Stimulated activated CD4-positive, alpha-beta T cell treated with anti-CD3 and anti-CD28 coated beads, TNF-alpha, amount 100 ng/mL, for 1 hour (primary cell): ENCODE measurements at regions not wholly inside any gene's neighbourhood (a gene's known extent, or its start where the extent isn't known, plus 50 kb on each side); places are given as distances from the start of the nearest gene placed in this dataset.
A peak's percentile ranks its signal among the peaks of the same experiment; 100 is the strongest.

Experiments used
- DNase-seq, 3 donors: peaks; one replicate each; pipeline ENCODE4 v3.0.0-alpha.2; 2020; ENCODE audit warnings: low read depth in 3 of 3, low spot score in 1 of 3

- no peak for DNase-seq
Measured at GRCh38 chr22:22744412-22745224, 100.2 kb downstream of the GGTLC2 start.

GRCh38 chr22:22745225-22746060 is 101.0 kb downstream of the GGTLC2 start:
- peak in 1 of 3 donors; percentile 17 for DNase-seq

- DNase-seq = no peak
Measured at GRCh38 chr22:22746061-22746962, 101.9 kb downstream of the GGTLC2 start.

GRCh38 chr22:22746963-22747933 is 102.8 kb downstream of the GGTLC2 start:
- no peak for DNase-seq

GRCh38 chr22:22748297-22748743 is 103.9 kb downstream of the GGTLC2 start:
- DNase-seq = peak in 1 of 3 donors; percentile 12

GRCh38 chr22:22748756-22749155 is 104.3 kb downstream of the GGTLC2 start:
- no peak for DNase-seq

- no peak for DNase-seq
Measured at GRCh38 chr22:22749167-22749758, 104.8 kb downstream of the GGTLC2 start.

GRCh38 chr22:22750335-22751042 is 106.1 kb downstream of the GGTLC2 start:
- DNase-seq = no peak

GRCh38 chr22:22751043-22751603 is 106.7 kb downstream of the GGTLC2 start:
- no peak for DNase-seq

- DNase-seq = no peak
Measured at GRCh38 chr22:22752199-22752555, 107.8 kb downstream of the GGTLC2 start.

GRCh38 chr22:22752556-22753477 is 108.4 kb downstream of the GGTLC2 start:
- DNase-seq = no peak

- peak; percentile 52 to 61 (median 59) for DNase-seq
Measured at GRCh38 chr22:22753526-22754267, 109.3 kb downstream of the GGTLC2 start.

- DNase-seq = no peak
Measured at GRCh38 chr22:22754268-22754657, 109.8 kb downstream of the GGTLC2 start.

GRCh38 chr22:22754961-22755777 is 110.8 kb downstream of the GGTLC2 start:
- no peak for DNase-seq

- DNase-seq = no peak
Measured at GRCh38 chr22:22755778-22756100, 111.3 kb downstream of the GGTLC2 start.

GRCh38 chr22:22756109-22756508 is 111.7 kb downstream of the GGTLC2 start:
- DNase-seq = no peak
